ENCODE measurements at regions not wholly inside any gene's neighbourhood (a gene's known extent, or its start where the extent isn't known, plus 50 kb on each side); places are given as distances from the start of the nearest gene placed in this dataset.

DNA sequence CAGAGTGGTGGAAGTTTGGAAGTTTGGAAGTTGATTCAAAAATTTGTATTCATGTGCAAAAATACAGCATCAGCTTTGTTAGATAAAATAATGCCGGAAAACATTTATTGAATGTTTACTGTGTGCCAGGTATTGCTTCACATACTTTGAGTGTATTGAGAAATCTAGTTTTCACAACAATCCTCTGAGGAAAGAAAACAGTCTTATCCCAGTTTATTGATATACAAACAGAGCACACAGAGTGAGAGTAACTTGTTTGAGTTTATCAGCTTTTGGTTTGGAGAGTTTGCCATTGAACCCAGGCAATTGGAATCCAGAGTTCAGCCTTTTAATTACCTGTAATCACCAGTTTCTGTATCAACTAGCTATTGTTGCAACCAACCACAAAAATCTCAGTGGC is 127.2 kb upstream of the RPS6KA3 start:
- DNase-seq (ENCODE audit: low read depth in 2 of 2, low spot score in 1 of 2) = no peak

DNA sequence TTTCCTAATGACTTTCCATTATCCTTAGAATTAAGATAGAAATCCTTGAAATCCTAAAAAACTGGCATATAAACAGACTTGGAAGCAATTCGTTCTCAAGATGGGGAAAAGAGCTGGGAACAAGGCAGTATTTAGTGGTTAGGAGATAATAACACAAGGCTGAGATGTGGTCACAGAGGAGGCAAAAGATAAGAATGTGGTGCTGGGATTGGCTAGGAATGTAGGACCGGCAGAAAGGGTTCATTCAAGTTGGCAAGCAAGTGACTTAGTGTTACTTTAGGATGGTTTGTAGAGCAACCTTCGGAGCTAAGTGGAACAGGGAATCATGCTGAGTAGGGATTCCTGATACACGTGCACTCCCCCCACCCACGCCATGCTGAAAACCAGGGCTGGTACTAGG is 121.9 kb upstream of the RPS6KA3 start:
- DNase-seq (ENCODE audit: low read depth in 2 of 2, low spot score in 1 of 2) = no peak

GRCh38 chrX:20383477-20383876 is 116.8 kb upstream of the RPS6KA3 start:
- DNase-seq (ENCODE audit: low read depth in 2 of 2, low spot score in 1 of 2) = no peak

DNA sequence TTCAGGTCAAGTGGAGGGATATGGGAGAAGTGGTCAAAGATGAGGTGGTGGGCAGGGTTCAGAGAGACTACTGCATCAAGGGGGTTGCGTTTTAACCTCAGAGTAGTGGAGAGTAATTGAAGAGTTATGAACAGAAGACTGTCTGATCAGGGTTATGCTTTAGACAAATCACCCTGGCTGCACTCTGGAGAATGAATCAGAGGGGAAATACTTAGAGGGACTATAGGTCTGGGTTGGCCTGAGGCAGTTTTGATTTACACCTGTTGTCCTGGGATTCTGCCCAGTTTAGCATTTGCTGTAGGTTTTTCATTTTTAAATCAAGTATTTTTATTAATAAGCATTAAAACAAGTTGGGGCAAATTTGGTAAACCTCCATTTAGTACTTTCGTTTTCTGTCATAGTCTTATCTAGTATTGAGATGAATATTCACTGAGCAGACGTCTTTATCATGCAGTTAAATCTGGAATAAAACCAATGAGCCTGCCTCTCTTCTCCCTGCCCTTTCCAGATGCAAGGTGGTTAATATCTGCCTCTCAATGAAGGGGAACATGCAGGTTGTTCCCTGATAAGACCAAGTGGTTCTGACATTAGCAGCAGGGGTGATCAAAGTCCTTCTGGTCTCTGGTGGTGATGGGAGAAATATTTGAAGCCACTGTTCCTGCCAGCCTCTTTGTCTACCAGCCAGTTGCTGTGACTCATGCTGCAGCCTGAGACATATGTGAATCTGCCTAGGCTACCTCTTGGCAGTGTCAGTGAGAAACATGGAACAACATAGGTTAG is 116.0 kb upstream of the RPS6KA3 start:
- DNase-seq (ENCODE audit: low read depth in 2 of 2, low spot score in 1 of 2) = no peak

GRCh38 chrX:20382082-20382481 is 115.4 kb upstream of the RPS6KA3 start:
- DNase-seq (ENCODE audit: low read depth in 2 of 2, low spot score in 1 of 2) = no peak

DNA sequence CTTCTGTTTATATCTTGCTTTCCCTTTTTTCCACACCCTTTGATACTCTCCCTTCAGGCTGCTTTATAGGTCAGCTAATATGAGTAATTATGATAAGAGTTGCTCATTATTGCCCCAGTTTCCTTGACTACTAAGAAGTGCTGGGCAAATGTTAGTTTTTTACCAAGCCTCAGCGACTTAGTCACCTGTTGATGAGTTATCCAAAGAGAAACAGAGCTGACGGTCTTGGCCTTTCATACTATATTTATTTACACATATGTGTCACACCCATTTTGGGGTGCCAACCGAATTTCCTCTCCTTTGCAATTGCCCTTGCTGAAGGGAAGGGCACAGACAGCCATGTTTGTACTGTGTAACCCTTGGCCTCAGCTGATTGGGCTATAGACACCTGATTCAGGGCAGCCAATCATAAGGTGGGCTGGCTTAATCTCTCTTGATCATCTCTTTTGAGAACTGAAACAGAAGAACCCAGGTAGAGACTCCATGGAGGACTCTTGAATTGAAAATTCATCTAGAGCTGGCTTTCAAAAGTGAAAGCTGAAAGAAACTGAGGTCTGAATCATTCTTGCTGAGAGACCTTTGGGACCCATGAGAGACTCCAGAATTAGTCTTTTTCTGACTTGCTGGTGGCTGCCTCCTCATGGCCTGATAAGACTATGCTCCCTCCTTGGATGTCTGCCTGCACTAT is 111.7 kb upstream of the RPS6KA3 start:
- DNase-seq (ENCODE audit: low read depth in 2 of 2, low spot score in 1 of 2) = no peak

DNA sequence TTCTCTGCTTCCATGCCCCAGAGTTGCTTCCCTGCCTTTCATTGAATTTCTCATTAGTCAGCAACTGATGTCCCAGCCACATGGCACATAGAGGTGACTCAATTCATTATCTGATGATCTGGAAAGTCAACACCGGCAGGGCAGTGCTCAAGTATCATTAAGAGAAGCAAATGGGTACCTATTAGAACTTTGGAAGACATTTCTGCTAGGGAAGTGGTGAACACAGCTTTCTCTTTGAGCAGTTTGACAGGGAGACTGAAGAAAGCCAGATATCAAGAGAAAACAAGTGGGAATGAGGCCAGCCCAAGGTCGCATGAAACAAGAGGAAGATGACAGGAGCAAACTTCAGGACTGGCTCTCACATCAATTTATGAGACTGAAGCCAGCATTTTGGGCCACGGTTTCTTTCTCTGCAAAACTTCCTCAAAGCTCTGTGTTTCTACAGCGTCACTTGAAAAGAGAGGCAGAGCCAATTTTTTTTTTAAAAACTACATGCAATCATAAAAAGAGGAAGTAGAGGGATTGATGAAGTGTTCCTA is 108.3 kb upstream of the RPS6KA3 start:
- DNase-seq (ENCODE audit: low read depth in 2 of 2, low spot score in 1 of 2) = no peak

- DNase-seq (ENCODE audit: low read depth in 2 of 2, low spot score in 1 of 2) = no peak
Measured at GRCh38 chrX:20374450-20374849, 107.7 kb upstream of the RPS6KA3 start.

GRCh38 chrX:20373063-20373462 is 106.4 kb upstream of the RPS6KA3 start:
- no peak for DNase-seq (ENCODE audit: low read depth in 2 of 2, low spot score in 1 of 2)

DNA sequence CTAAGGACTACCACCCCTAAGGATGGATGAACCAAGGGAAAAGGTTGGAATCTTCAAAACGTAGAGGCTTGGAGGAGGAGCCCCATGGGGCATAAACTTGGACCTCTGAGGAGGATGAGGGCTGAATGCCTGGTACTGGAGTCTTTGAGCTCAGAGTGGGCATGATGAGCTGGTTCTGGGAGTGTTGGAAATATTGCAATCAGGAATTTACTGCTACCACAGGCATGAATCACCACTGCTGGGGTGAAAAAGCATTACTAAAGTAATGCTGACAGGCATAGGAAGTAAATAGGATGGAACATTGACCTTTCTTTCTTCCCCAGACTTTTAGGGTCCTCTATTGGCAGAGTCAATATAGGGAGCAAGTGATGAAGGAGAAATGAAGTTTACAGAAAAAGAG is 105.8 kb upstream of the RPS6KA3 start:
- no peak for DNase-seq (ENCODE audit: low read depth in 2 of 2, low spot score in 1 of 2)

GRCh38 chrX:20369468-20369867 is 102.8 kb upstream of the RPS6KA3 start:
- no peak for DNase-seq (ENCODE audit: low read depth in 2 of 2, low spot score in 1 of 2)

DNA sequence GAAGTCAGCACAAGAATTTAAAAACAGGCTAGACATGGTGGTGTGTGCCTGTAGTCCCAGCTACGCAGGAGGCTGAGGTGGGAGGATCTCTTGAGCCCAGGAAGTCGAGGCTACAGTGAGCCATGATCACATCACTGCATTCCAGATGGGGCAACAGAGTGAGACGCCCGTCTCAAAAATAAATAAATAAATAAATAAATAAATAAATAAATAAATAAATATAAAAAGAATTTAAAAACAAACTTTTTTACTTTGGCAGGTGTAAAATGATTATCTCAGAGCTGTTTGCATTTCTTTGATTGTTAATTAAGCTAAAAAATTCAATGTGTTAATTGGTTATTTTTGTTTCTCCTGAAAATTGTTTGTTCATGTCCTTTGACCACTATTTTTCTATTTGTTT is 97.5 kb upstream of the RPS6KA3 start:
- DNase-seq (ENCODE audit: low read depth in 2 of 2, low spot score in 1 of 2) = no peak

DNA sequence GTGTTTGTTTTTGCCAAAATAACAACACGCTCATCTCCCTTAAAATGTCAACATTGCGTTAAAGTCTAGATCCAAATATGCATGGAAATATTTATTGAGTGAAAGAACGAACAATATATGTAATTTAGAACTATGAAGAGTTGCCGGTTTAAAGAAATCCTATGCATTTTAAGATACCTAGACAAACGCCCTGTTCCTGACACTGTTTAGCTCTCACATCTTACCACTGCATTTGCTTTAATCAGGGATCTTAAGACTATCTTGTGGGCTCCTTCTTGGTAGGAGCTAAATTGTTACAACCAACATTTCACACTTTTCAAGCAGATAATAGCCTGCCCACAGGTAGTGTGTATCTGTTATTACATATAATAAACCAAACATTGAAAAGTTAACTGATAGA is 96.6 kb upstream of the RPS6KA3 start:
- DNase-seq (ENCODE audit: low read depth in 2 of 2, low spot score in 1 of 2) = no peak

DNA sequence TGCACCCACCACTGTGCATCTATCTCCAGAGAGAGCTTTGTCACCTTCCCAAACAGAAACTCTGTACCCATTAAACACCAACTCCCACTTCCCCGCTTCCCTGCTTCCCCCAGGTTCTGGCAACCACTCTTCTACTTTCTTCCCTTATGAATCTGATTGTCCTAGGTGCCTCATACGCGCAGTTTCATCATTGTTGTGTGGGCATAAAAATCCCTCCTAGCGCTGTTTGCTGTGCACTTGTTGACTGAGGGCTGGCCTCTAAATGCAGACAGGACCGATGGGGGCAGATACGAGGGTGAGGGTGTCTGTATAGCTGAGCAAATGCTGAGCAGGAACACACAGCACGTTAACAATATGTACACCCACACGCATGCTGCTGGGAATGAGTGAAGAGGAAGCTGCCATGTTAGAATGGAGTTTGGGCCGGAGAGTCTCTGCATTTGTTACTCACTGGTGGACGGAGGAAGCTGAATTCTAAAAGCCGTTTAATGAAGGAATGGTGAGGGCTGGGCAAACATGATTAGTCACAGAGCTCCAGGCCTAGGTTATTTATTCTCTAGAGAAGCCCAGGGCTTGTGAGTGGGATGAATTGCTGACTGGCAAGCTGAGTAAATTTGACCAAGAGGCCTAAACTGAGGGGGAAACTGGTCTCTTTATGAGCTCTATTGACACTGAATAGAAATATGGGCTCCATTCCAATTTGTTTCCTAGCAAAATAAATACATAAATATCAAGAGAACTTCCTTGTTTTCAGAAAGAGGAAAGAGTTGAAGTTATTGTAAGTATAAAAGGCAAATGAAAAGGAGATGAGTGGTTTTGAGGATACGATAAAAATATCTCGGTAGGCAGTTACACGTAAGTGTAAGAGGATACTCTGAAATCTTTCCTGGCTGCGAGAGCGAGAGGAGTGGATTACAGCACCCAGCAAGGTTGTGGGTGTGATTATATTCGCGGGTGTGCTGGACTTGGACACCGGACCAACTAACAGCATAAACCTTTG is 95.9 kb upstream of the RPS6KA3 start:
- no peak for DNase-seq (ENCODE audit: low read depth in 2 of 2, low spot score in 1 of 2)

- DNase-seq (ENCODE audit: low read depth in 2 of 2, low spot score in 1 of 2) = no peak
Measured at GRCh38 chrX:20361890-20362262, 95.2 kb upstream of the RPS6KA3 start.

DNA sequence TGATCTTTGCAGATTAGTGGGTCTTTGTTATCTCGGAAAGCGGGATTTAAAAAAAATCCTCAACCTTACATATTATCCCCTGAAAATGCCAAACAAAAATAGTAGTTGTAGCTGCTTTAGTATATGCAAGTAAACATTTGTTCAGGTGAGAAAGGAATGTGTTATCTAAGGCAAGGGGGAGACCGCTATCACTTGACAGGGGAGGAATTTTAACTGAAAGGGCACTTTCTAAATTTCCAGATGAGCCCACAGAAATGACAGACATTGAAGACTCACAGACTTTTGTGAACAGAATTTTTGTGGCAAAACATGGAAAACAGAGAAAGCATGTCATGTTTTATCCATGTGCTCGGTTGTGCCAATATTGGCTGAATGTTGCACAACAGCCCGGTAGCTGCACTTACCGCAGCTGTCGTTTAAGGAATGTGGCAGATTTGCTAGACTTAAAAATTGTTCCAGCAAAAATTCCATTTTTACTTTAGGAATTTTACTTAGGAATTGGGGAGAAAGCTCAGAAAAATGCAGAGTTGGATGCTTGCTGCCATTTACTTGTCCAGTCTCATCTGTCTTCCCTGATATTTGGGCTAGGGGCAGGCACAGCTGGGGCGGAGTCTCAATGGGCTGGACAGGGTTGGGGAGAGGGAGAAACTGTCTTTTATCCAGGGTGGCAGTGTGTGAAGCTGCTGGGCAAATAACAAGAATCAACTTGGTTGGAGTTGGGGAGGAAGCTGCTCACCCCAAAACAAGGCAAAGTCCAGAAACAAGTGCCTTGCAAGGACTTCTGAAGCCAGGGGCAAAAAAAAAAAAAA is 94.6 kb upstream of the RPS6KA3 start:
- no peak for DNase-seq (ENCODE audit: low read depth in 2 of 2, low spot score in 1 of 2)

DNA sequence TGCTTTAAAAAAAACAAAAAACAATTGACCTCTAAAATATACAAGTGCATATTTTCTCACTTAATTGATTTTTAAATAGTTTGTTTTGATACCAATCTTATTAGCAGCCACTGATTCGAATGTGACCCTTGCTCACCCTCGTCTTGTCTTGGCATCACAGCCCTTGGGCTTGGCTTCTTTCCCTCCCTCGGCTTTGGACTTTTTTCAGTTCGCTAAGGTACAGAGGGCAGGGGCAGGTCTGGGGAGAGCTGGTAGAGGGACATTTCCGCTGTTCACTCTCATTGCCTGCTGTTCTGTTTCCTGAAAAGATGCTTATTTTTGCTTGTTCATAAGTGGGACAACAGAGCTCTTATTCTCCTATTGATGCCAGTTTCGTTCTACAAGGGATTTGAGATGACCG is 88.5 kb upstream of the RPS6KA3 start:
- no peak for DNase-seq (ENCODE audit: low read depth in 2 of 2, low spot score in 1 of 2)

GRCh38 chrX:20354505-20354904 is 87.8 kb upstream of the RPS6KA3 start:
- no peak for DNase-seq (ENCODE audit: low read depth in 2 of 2, low spot score in 1 of 2)

- DNase-seq (ENCODE audit: low read depth in 2 of 2, low spot score in 1 of 2) = no peak
Measured at GRCh38 chrX:20352935-20353336, 86.2 kb upstream of the RPS6KA3 start.

GRCh38 chrX:20352504-20352903 is 85.8 kb upstream of the RPS6KA3 start:
- no peak for DNase-seq (ENCODE audit: low read depth in 2 of 2, low spot score in 1 of 2)

GRCh38 chrX:20350596-20350995 is 83.9 kb upstream of the RPS6KA3 start:
- DNase-seq (ENCODE audit: low read depth in 2 of 2, low spot score in 1 of 2) = no peak
